GM18873 (cell line): ENCODE measurements at regions not wholly inside any gene's neighbourhood (a gene's known extent, or its start where the extent isn't known, plus 50 kb on each side); places are given as distances from the start of the nearest gene placed in this dataset.
"Not testable (repeated sequence)": the region's sequence is repeated elsewhere in the genome, so short reads cannot be mapped to it uniquely, and the experiment has no call there.

Experiments
- ATAC-seq: cut with Tn5 transposase; IDR thresholded peaks from one replicate; pipeline ENCODE4 v1.9.1; 2021; ENCODE audit warnings: mild to moderate bottlenecking, moderate library complexity, moderate number of reproducible peaks; ENCODE audit not compliant: unreplicated experiment, low FRiP score

DNA sequence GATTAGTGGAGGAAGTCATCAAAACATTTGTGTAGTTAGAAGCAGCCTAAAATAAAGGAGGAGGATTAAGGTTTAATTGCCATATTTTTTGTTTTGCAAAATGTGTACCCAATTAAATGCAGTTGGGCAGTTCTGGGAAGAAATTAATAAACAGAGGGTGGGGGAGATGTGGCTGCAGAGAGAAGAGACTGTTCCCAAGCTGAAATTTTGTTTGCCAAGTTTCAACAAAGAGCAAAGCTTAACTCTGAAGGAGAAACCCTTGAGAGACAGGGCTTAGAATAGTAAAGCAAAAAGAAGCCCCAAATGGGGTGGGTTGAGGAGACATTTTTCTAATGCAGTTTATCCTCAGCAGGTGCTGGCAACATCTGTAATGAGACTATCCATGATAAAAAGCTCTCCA is 298.0 kb upstream of the NRP1 start:
- no peak for ATAC-seq

DNA sequence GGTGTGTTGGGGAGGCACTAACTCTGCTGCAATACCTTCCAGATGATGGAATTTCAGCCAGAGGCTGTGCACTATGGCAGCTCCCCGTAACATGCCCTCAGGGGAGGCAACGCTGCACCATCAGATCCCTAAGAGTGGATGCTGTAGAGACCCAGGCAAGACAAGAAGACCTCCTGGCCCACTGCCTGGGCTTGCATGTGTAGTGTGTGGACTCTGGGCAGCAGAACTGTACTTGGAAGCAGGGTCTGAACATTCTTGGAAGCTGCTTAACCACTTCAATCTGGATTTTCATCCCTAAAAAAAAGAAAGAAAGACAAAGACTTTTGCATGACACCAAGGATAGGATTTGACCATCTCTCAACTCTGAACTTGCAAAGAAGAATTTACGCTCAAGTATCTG is 297.5 kb upstream of the NRP1 start:
- no peak for ATAC-seq

DNA sequence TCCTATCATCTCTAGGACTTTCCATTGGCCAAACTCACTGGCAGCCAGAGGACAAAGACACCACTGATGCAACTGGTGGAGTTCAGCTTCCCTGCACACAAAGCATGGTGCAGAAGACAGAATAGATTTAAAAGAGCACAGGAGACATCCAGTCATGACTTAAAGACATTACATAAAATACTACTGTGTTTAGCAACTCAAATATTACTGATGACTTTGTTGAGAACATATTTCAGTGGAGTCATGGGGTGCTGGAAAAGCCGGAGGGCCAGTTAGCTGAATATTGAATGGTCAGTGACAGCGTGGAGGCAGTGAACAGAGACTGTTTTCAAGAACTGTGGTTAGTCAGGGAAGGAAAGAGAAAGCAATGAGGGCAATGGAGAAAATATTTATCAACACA is 296.3 kb upstream of the NRP1 start:
- no peak for ATAC-seq

DNA sequence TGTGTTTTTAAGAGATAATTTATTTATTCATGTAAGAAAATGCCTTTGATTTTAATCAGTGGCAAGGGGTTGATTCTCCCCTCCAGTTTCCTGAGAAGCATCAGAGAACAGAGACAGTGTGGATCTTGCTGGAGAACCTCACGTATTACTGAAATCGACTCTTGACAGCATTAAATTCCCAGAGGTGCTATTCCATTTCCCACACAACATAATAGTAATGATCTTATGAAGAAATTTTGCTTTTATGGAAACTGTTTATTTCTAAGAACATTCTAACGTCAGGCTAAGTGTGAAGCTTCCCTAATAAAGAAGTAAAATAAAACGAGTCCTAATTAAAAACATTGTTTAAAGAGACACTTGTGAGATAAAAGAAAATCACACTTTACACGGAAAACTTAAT is 293.1 kb upstream of the NRP1 start:
- no peak for ATAC-seq

DNA sequence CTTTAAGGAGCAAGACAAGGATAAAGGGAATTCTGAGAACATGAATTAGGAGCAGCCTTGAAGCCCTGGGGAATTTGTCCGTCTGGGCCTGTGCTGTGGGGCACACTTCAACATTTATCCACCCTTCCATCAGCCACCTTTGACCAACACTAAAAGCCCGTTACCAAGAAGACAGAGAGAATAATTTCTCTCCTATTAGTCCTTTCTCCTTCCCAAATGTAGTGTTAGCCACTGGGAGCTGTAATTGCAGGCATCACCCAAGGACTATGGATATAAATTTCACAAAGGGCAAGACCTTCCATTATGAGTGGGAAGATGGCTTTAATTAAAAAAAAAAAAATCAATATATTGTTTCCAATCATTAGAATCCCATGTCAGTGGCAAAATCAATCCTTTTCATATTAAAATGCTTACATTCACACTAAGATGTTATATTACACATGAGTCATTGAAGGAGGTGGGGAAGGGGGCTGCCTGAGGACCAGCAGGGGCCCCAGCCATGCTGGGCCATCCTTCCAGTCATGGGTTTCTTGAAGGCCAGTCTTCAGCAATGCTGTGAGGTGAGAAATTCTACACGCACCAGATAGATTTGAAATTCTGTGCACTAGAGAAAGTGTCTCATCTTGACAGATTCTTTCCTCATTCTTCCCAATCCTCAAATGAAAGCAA is 292.5 kb upstream of the NRP1 start:
- no peak for ATAC-seq

DNA sequence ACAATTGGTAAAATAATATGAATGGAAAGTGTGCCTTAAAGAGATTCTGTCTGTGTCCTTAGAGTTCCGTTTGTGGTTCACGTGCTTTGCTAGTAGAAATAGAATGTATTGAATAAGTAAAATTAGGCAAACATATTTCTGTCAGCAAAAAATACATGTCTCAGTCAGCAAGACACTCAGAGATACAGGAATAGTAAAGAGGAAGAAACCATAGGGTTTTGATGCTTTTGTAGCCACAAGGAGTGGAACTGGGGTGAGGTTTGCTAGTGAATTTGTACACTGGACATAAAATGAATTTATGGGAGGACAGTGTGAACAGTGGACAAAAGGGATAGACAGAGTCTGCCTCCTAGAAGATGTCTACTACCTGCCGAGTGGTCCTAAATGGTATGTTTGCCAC is 289.2 kb upstream of the NRP1 start:
- no peak for ATAC-seq

DNA sequence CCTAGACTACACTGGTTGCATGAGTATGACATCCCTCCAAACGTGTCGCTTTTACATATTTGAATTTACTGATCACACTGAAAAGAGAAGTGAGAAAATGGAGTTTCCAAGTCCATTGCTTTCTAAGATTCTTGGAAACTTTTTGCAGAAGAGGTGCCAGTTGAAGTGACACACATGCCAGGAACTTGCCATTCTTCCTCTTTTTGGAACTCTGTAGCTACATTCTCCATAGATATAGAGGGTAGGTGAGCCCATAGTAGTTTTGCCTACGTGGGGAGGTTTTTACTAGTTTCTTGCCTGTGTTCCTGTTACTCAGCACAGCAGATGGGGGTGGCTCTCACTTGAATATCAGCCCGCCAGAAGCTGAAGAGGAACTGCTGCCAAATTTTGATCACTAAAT is 286.6 kb upstream of the NRP1 start:
- ATAC-seq, result no peak

DNA sequence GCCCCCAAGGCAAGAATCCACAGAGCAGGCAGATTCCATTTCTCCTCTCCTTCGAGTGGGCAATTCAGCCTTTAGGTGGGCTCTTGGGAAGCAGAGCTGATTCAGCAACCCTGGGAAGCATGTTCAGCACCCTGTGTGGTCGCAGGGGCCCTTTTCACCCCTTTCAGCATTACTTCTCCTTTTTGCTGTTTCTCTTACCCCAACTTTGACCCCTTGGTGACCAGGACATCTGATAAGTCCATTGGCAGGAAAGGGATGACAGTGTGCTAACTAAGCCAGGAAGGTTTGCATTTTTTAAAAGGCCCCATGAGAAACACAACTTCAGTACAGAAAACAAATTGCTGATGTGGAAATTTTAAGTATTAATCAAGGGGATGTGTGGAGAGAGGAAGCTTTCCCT is 283.7 kb upstream of the NRP1 start:
- no peak for ATAC-seq

DNA sequence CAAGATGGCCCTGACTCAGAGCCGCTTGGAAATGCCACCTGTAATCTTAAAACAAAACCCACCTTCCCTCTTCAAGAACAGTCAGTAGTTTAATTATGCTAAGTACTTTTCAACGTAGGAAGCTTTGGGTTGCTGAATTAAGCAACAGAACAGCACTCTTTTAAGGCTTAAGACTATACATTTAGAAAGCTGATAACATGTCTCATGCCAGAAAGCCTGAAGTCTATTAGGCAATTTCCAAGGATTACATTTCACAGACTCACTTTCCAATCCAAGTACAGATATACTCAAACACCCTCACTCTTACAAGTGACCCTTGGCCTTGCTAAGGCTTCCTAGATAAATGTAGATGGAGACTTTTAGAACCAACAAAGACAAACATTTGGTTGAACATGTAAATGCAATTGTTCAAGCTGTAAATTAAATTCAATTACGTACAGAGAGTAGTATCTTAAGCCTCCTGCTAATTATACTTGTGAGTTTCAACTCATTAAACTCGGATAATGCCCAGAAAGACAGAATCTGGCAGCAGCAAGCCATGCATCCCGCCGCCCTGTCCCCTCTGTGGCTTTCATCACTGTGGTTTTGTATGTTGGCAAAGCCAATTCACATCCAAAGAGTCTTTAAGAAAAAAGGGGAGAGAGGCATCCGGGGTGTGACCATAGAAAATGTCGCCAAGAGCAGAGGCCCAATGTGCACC is 283.1 kb upstream of the NRP1 start:
- ATAC-seq, result no peak

DNA sequence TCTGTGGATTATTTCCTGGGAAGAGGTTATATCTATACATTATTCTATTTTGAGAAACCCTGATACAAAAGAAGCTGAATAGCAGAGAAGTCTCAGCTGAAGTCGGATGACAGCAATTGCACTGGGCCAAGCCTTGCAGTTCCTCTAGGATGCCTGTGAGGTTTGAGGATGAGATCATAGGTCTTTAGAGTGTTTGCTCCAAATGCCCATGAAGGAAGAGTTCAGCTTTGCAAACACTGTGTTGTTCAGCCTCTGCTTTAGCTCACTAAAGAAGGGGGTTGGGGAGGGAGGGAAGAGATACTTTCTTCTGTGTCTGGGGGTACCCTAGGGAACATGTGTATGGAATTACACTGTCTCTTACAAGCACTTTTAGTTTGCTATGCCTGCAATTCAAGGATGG is 282.5 kb upstream of the NRP1 start:
- ATAC-seq, result no peak

DNA sequence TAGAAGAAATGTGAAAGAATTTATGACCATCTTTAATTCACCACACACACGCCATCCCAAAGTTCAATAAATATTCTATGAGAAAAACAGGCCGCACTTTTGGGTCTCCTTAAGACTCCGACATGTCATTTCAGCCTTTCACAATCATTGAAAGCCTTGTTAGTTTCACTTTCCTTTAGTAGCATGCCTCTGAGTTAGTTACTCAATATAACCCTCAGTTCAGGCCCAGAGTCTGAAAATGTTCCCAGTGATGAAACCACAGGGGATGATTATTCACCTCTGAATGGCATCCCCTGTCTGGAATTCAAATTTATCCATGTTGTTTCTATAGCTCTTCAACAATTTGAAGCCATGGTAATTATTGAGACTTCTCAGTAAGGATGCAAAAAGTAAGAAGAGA is 278.1 kb upstream of the NRP1 start:
- no peak for ATAC-seq

DNA sequence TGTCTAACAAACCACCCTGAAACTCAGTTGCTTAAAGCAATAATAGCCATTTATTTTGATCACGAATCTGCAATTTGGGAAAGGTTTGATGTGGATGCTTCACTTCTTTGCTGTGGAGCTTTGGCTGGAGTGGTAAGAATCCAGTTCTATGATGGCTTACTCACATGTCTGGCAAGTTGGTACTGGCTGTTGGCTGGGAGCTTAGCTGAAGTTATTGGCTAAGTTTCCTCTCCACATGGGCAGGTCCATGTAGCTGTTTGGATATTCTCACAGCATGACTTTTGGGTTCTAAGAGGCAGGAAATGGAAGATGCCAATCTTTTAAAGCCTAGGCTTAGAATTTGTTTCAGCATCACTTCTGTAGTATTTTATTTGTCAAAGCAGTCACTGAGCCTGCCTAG is 277.6 kb upstream of the NRP1 start:
- ATAC-seq, result no peak

DNA sequence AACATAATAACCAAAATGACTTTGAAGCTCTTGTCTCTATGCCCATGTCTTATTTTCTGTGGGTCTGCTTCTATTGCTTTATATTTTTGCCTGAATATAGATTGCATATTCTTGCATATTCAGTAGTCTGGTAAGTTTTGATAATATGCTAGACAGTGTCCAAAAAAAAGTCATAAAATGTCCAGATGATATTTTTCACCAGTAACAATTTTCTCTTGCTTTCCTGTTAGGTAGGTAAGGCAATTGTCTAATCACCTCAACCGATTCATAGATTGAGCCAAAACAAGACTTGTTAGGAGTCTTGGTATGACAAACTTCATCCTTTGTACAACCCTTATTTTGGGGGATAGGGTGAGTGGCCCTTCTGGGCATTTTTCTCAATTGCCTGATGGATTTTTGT is 277.0 kb upstream of the NRP1 start:
- no peak for ATAC-seq

DNA sequence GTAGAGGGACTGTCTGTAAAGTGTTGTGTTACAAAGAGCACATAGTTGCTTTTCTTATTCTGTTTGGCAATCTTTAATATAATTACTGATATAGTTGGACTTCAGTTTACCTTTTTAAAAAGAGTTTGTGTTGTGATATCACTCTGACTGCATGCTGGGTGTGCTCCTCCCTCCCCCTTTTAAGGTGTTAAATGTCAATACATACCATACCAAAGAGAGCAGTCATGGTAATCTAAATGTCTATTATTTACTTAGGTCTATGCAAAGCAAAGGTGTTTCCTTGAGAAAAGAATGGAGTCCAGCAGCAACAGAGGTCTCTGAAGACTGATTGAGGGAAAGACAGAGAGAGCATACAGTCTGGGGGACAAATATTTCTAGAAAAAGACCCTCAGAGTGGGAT is 275.1 kb upstream of the NRP1 start:
- no peak for ATAC-seq

DNA sequence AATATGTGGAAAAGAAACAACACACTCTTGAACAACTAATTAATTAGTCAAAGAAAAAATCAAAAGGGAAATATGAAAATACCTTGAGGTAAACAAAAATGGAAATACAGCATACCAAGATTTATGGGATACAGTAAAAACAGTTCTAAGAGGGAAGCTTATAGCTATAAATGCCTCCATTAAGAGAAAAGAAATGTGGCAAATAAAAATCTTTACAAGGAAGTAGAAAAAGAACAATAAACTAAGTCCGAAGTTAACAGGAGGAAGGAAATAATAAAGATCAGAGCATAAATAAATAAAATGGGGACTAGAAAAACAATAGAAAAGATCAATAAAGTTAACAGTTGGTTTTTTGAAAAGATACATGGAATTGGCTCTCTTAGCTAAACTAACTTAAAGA is 267.8 kb upstream of the NRP1 start:
- no peak for ATAC-seq

DNA sequence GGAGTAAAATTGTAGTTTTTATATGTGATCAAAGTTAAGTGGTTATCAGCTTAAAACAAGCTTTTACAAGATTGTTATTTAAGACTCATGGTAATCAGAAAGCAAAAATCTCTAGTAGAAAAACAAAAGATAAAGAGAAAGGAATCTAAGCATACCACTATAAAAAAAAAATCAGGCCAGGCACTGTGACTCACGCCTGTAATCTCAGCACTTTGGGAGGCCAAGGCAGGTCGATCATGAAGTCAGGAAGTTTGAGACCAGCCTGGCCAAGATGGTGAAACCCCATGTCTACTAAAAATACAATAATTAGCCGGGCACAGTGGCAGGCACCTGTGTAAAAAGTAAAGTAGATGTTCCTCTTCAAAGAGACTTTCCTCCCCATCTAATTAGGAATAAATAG is 265.9 kb upstream of the NRP1 start:
- no peak for ATAC-seq

DNA sequence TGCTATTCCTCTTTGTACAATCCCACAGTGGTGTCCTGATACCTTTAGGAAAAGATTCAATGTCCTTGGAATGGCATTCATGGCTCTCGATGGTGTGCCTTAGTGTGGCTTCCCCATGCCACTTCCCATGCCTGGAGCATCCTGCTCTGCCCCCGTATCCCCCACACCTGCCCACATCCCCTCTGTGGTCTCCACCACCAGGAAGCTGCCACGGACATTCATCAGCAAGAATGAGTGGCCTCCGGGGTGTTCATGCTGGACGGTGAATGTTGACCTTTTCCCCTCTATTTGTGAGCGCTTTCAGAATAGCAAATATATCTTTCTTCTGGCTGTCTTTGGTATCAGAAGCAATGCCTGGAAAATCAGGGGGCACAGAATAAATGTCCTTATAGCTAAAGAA is 262.0 kb upstream of the NRP1 start:
- no peak for ATAC-seq

DNA sequence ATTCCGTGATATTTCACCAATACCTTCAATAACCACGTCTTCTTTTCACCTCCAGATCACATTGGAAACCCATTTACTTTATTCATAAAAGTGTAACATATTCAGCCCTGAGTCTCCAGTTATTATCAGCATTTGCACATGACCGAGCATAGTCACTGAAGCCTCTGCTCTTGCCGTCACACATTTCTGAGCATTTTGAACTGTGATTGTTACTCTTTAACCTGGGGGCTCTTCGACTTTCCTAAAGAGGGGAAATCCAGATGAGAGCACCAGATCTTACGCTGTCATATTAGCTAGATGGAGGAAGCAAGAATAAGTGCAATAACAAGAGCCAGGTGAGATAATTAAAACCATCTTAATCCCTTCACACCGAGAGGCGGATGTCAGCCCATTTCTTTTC is 260.0 kb upstream of the NRP1 start:
- no peak for ATAC-seq

DNA sequence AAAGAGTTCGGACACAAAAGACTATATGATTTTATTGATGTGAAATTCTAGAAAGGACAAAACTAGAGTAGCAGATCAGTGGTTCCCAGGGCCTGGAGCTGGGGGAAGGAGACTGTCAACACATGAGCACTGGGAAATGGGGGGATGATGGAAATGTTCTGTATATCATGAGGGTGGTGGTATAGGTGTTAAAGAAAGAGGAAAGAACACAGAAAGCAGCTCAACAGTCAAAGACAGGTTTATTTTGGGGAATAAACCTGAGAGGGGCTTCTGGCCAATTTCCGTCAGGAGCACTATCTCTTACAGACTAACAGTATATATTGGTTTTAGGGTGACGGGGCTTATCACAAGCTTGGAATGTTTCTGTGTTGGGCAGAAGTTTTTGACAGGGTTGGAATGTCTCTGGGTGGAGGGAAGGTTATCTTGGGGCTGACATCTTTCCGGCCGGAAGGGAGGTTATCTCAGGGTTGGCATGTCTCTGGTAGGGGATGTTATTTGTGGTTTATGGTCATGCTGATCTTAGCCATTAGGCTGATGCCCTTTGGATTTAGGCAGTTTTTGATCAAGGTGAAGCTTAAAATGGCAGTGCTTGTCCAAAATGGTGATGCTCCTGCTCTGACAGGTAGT is 254.6 kb upstream of the NRP1 start:
- no peak for ATAC-seq

DNA sequence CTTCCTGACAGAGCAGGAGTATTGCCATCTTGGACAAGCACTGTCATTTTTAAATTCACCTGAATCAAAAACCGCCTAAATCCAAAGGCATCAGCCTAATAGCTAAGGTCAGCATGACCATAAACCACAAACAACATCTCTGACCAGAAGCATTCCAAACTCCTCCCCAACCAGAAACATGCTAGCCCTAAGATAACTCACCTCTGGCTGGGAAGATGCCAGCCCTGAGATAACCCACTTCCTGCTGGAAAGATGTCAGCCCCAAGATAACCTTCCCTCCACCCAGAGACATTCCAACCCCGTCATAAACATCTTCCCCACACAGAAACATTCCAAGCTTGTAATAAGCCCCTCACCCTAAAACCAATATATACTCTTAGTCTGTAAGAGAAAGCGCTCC is 250.1 kb upstream of the NRP1 start:
- ATAC-seq, result not testable (repeated sequence)

DNA sequence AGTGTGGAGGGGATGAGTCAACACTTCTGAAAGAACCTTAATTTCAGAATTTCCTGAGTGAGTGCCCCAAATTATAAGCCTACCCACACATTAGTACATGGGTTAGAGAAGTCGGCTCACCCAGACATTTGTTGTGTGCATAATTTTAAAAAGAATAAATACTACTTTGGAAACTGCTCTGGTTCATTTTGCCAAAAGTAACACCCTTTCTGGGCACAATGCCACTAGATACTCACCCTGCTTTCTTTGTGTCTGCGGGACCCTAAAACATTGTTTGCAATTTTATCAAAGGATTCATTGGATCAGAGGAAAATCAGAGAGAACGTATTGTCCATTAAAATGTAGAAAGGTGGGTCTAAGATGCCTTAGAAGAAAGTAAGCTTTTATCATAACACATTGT is 245.5 kb upstream of the NRP1 start:
- ATAC-seq, result no peak

DNA sequence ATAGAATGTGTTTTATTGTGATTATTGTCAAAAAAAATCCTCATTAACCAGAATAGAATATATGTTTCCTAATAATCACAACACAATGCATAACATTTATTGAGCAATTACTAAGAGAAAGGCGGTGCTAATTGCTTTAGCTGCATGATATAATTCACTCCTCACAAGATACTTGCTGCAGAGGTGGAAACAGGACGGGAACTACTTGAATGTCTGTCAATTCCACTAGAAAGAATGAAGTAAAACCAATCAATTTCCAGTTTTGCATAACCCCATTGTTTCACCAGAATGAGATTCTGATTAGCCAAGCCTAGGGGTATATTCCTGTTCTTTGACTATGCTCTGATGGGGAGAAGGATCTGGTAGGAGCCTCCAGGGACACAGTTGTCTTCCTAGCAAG is 239.1 kb upstream of the NRP1 start:
- no peak for ATAC-seq
